Retinal pigment epithelial cell (primary cell): ENCODE measurements at regions not wholly inside any gene's neighbourhood (a gene's known extent, or its start where the extent isn't known, plus 50 kb on each side); places are given as distances from the start of the nearest gene placed in this dataset.

Experiments used
- DNase-seq: peaks from one replicate; pipeline ENCODE4 v3.0.0-alpha.2; 2010; ENCODE audit warnings: low read depth
- H3K4me3 ChIP-seq: 2 replicates; pipeline ENCODE4 v1.5.1; 2011; ENCODE audit warnings: mild to moderate bottlenecking, low read length, control low read depth, moderate library complexity
- TF ChIP-seq, protein P1 (sequence below): conservative IDR thresholded peaks from 2 replicates; pipeline ENCODE4 v1.5.1; 2011; ENCODE audit warnings: low read depth, low read length, control low read depth, inconsistent platforms

DNA sequence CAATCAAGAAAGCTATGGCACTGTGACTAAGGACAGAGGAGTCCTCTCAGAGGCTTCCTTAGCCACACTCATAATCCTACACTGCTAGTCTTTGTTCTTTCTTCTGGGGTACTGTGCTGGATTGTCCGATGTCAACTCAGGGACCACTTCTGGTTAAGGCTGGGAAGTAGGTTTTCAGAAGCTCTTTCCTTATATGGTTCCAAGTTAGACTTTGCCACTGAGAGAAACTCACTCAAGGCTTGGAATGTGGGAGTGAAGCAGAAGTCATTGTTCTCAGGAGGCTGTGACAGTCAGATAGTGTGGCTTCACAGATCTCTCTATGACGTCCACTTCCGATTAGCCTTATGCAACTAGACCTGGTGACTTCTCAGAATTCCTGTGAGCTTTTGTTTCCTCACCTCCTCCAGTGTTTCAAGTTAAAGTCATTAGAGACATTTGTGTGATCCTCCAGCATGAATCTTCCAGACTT, 317.3 kb upstream of the F9 start:
- no peak for DNase-seq
- no peak overlapping the region for H3K4me3 ChIP-seq
- TF ChIP-seq, protein P1, sequence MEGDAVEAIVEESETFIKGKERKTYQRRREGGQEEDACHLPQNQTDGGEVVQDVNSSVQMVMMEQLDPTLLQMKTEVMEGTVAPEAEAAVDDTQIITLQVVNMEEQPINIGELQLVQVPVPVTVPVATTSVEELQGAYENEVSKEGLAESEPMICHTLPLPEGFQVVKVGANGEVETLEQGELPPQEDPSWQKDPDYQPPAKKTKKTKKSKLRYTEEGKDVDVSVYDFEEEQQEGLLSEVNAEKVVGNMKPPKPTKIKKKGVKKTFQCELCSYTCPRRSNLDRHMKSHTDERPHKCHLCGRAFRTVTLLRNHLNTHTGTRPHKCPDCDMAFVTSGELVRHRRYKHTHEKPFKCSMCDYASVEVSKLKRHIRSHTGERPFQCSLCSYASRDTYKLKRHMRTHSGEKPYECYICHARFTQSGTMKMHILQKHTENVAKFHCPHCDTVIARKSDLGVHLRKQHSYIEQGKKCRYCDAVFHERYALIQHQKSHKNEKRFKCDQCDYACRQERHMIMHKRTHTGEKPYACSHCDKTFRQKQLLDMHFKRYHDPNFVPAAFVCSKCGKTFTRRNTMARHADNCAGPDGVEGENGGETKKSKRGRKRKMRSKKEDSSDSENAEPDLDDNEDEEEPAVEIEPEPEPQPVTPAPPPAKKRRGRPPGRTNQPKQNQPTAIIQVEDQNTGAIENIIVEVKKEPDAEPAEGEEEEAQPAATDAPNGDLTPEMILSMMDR: no peak

DNA sequence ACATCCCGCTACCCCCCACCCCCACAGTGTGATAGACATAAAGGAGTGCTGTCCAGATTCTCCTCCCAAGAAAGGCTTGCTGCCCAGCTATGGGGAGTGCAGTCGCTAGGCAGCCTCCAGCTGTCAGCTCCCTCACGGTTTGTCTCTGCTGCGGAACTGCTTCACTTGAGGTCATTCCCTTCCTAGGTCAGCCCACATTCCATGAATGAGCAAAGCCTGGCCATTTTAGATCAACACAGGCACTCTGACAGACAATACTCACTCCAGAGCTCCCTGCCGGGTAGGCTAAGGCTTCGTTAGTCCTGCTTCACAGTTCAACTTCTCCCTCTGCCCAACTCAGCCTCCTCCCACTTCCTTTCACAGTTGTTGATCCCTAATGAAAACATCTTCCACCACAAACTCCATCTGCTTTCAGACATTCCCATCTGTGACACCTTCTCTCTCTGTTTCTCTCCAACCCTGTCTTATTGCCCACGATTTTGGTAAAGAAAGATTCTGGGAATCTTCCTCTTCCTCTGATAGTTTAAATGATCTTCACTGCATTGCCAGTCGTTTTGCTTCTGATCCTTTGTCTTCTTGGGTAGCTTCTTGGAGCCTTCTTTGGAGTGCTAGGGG, 318.9 kb upstream of the F9 start:
- no peak for DNase-seq
- TF ChIP-seq, protein P1: no peak
- no peak overlapping the region for H3K4me3 ChIP-seq

DNA sequence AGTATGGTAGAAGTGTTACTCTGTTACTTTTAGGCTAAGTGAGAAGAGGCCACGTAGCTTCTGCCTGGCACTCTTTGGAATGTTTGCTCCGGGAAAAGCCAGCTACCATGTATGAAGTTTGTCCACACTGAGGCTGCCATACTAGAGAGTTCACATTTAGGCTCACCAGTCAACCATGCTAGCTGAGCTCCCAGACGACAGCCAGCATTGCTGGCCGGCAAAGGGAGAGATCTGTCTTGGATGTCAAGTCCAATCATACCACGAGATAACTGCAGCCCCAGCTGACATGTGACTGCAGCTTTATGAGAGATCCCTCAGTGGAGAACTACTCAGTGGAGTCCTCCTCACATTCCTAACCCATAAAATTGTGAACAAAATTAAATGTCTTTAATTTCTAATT, 321.2 kb upstream of the F9 start:
- no peak for DNase-seq
- no peak overlapping the region for H3K4me3 ChIP-seq
- TF ChIP-seq, protein P1: no peak

DNA sequence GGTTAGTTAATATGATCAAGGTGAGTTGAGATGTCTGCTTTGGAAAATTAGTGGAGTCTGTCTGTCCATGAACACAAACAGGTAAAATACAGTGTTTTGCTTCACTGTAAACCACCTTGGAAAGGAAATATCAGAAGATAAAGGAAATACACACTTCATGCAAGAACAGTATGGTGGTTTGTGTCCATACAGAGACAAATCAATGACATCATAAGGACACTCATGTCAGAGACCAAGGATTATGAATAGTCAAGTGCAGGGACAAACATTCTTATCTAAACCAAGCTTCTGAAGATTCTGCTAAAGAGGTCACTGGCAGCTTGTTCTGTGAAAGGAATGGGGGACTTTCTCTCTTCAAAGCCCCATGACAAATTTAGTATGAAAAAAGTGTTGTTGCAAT, 322.9 kb upstream of the F9 start:
- H3K4me3 ChIP-seq: no peak overlapping the region
- no peak for DNase-seq
- TF ChIP-seq, protein P1: no peak

DNA sequence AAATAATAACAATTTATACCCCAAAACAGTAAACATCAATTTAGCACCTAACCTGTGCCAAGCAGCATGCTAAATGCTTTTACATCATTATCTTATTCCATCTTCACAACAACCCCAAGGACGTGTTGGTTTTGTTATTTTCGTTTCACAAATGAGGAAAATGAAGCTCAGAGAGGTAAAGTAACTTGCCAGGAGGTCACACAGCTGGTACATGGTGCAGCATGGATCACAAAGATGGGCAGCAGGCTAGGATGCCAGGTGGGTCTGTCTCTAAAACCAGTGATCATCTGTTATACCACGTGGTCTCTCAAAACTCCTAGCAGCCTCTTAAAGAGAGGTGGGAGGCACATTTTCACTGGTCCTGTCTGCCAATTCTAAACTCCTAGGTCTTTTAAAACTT, 323.6 kb upstream of the F9 start:
- DNase-seq: no peak
- TF ChIP-seq, protein P1: no peak
- no peak overlapping the region for H3K4me3 ChIP-seq

DNA sequence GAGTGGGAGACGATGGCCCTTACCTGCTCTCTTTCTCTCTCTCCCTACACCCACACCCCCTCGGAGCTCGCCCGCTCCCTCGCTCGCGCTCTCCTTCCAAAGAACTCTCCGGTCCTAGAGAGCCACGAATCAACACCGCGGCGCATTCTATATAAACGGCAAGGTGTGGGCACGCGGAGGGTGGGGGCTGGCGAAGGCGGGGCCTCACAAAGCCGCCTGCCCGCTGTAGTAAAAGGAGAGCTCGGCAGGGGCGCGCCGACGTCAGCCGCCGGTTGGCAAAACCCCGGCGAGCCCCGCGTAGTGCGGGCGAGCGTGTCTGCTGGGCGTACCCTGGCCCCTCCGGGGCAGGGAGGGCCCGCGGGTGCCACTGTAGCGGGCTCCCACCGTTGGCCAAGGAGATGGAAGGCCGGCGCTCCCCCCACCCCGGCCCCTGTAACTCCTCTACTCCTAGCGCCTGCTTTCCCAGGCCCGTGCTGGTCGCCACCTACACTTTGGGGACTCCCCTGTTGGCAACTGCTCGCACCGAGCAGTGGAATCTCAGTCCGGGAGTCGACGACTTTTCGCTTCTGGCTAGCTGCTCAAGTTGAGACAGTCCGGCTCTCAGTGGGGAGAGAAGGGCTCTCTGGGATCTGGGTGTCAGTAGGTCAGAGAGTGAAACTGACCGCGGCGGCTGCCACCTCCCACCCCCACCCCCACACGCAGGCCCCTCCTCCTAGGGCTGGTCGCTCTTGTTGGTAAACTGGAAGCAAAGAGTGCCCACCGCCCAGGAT, 325.5 kb upstream of the F9 start:
- peak overlapping the region; percentile 40 for H3K4me3 ChIP-seq
- TF ChIP-seq, protein P1: no peak
- no peak for DNase-seq

DNA sequence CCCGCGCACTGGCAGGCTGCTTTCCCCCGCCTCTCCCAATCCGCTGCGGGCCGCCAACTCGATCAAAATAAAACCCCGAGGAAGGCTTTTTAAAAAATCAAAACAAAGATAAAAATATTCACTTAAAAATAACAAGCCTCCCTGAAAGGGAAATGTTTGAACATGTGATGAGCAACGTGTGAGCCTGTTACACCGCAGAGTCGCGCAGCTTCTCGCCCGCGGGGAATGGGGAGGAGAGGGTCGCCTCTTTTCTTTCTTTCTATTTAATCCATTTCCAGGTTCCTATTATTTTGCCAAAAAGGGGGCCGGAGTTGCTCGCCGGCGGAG, 326.0 kb upstream of the F9 start:
- TF ChIP-seq, protein P1: no peak
- no peak for DNase-seq
- H3K4me3 ChIP-seq: peak overlapping the region; percentile 40
